ENCODE measurements at regions not wholly inside any gene's neighbourhood (a gene's known extent, or its start where the extent isn't known, plus 50 kb on each side); places are given as distances from the start of the nearest gene placed in this dataset.

DNA sequence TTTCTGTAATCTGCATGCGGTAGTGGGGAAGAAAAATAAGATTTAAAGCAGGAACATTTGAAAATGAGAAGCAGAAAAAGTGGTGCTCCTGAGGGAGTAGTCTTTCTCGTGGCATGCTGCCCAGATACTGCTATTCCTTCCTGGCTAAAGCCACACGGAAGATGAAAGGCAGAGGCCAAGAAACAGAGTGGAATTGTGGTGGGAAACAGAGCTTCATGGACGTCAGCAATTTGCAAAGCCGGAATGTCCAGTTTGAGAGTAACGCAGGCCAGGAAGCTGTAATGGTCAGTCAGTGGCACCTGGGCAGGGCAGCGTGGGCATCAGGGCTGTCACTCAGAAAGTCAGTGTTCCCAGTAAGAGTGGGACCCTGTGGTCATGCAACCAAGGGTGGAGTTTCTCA, 63.7 kb upstream of the FMR1 start:
- DNase-seq: no peak

GRCh38 chrX:147848543-147849443, 62.9 kb upstream of the FMR1 start:
- no peak for DNase-seq

- no peak for DNase-seq
These were observed 60.8 kb upstream of the FMR1 start for GRCh38 chrX:147850875-147851274.

DNA sequence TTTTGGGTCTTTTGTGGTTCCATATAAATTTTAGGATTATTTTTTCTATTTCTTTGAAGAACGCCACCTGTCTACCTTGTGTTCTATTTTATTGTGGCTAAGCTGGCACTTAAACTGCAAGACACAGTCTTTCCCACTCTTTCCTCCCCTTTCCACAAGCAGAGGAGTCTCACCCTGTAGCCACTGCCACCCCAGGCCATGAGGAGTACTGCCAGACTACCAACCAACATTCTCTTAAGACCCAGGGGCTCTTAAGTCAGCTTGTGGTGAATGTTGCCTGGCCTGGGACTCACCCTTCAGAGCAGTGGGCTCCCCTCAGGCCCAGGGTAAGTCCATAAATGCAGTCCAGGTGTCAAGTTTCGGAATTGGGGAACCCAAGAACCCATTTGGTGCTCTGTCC, 58.0 kb upstream of the FMR1 start:
- DNase-seq: no peak

DNA sequence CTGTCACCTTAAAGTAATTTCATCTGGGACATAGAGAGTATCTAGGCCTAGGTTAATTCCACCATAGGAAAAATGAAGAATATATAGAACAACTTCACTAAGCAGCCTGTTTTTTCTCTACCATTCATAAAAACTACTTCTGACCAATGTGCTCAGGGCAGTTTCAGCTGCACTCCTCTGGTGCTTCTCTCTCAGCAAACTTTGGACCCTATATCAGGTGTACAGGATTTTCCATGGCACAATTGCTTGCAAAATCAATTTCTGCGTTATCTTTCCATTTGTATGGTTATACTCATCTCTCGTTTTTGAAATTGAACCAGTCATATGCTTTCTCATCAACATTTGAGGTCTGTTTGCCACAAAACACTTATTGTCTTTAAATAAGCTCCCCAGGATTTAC, 52.1 kb upstream of the FMR1 start:
- DNase-seq: no peak
